ENCODE measurements at regions not wholly inside any gene's neighbourhood (a gene's known extent, or its start where the extent isn't known, plus 50 kb on each side); places are given as distances from the start of the nearest gene placed in this dataset.

- DNase-seq (ENCODE audit: low read depth in 4 of 4, low spot score in 1 of 4): no peak
These were observed 522.2 kb upstream of the JAG1 start for GRCh38 chr20:11195899-11196558.

GRCh38 chr20:11197851-11198250, 524.1 kb upstream of the JAG1 start:
- DNase-seq (ENCODE audit: low read depth in 4 of 4, low spot score in 1 of 4): no peak

- DNase-seq (ENCODE audit: low read depth in 4 of 4, low spot score in 1 of 4): no peak
These were observed 526.6 kb upstream of the JAG1 start for GRCh38 chr20:11200423-11200822.

GRCh38 chr20:11204926-11205768, 531.3 kb upstream of the JAG1 start:
- DNase-seq (ENCODE audit: low read depth in 4 of 4, low spot score in 1 of 4): peak in 1 of 4 experiments; percentile 0

- DNase-seq (ENCODE audit: low read depth in 4 of 4, low spot score in 1 of 4): no peak
These were observed 532.1 kb upstream of the JAG1 start for GRCh38 chr20:11205769-11206362.

- no peak for DNase-seq (ENCODE audit: low read depth in 4 of 4, low spot score in 1 of 4)
These were observed 534.1 kb upstream of the JAG1 start for GRCh38 chr20:11207749-11208502.

- DNase-seq (ENCODE audit: low read depth in 4 of 4, low spot score in 1 of 4): no peak
These were observed 536.8 kb upstream of the JAG1 start for GRCh38 chr20:11210611-11211010.

GRCh38 chr20:11212272-11212671, 538.5 kb upstream of the JAG1 start:
- no peak for DNase-seq (ENCODE audit: low read depth in 4 of 4, low spot score in 1 of 4)

GRCh38 chr20:11212902-11213301, 539.1 kb upstream of the JAG1 start:
- DNase-seq (ENCODE audit: low read depth in 4 of 4, low spot score in 1 of 4): no peak

- no peak for DNase-seq (ENCODE audit: low read depth in 4 of 4, low spot score in 1 of 4)
These were observed 540.5 kb upstream of the JAG1 start for GRCh38 chr20:11214256-11214840.

GRCh38 chr20:11216451-11217314, 542.9 kb upstream of the JAG1 start:
- no peak for DNase-seq (ENCODE audit: low read depth in 4 of 4, low spot score in 1 of 4)

- no peak for DNase-seq (ENCODE audit: low read depth in 4 of 4, low spot score in 1 of 4)
These were observed 543.8 kb upstream of the JAG1 start for GRCh38 chr20:11217326-11218172.

- no peak for DNase-seq (ENCODE audit: low read depth in 4 of 4, low spot score in 1 of 4)
These were observed 544.4 kb upstream of the JAG1 start for GRCh38 chr20:11218173-11218680.

GRCh38 chr20:11219192-11219591, 545.4 kb upstream of the JAG1 start:
- no peak for DNase-seq (ENCODE audit: low read depth in 4 of 4, low spot score in 1 of 4)

GRCh38 chr20:11221046-11221445, 547.2 kb upstream of the JAG1 start:
- DNase-seq (ENCODE audit: low read depth in 4 of 4, low spot score in 1 of 4): no peak

GRCh38 chr20:11222243-11222642, 548.4 kb upstream of the JAG1 start:
- DNase-seq (ENCODE audit: low read depth in 4 of 4, low spot score in 1 of 4): no peak

- DNase-seq (ENCODE audit: low read depth in 4 of 4, low spot score in 1 of 4): no peak
These were observed 553.8 kb upstream of the JAG1 start for GRCh38 chr20:11227602-11228001.

GRCh38 chr20:11229772-11230171, 556.0 kb upstream of the JAG1 start:
- DNase-seq (ENCODE audit: low read depth in 4 of 4, low spot score in 1 of 4): no peak

- no peak for DNase-seq (ENCODE audit: low read depth in 4 of 4, low spot score in 1 of 4)
These were observed 557.2 kb upstream of the JAG1 start for GRCh38 chr20:11230999-11231398.

All from stimulated activated CD4-positive, alpha-beta T cell treated with anti-CD3 and anti-CD28 coated beads, Interleukin-1b, Interleukin-23, amount 100 ng/mL, for 24 hours (primary cell).